CD14-positive monocyte (primary cell): ENCODE measurements at regions not wholly inside any gene's neighbourhood (a gene's known extent, or its start where the extent isn't known, plus 50 kb on each side); places are given as distances from the start of the nearest gene placed in this dataset.

ENCODE experiments used
- DNase-seq, 3 donors: peaks; one replicate each; pipeline ENCODE4 v3.0.0-alpha.2; 2011 to 2022
- H2AFZ ChIP-seq: 2 replicates; pipeline ENCODE4 v1.6.0; 2012; ENCODE audit warnings: mild to moderate bottlenecking, low read depth, low read length, inconsistent platforms; ENCODE audit not compliant: insufficient read depth, poor library complexity, severe bottlenecking
- H3K27ac ChIP-seq, 2 donors: 1 replicate in 1 of 2; 2 replicates in 1 of 2; pipeline ENCODE4 v1.5.1; 2012 to 2013; ENCODE audit warnings: low read length in 2 of 2, control low read depth in 1 of 2, inconsistent platforms in 1 of 2, low read depth in 1 of 2, mild to moderate bottlenecking in 1 of 2
- H3K27me3 ChIP-seq, 2 donors: one replicate each; pipeline versions ENCODE4 v1.6.0 to v1.6.1; 2011 to 2013; ENCODE audit warnings: low read length in 2 of 2; ENCODE audit not compliant: control insufficient read depth in 2 of 2, insufficient read depth in 2 of 2
- H3K36me3 ChIP-seq, 2 donors: replicated peaks in 1 of 2; 1 replicate in 1 of 2; 2 replicates in 1 of 2; pipeline versions ENCODE4 v1.5.1 to v1.6.1; 2012 to 2013; ENCODE audit warnings: low read length in 2 of 2, control low read depth in 1 of 2, inconsistent platforms in 1 of 2, mild to moderate bottlenecking in 1 of 2; ENCODE audit not compliant: insufficient read depth in 2 of 2, control insufficient read depth in 1 of 2
- H3K4me1 ChIP-seq, 2 donors: 1 replicate in 1 of 2; 2 replicates in 1 of 2; pipeline versions ENCODE4 v1.5.1 to v1.6.1; 2012 to 2013; ENCODE audit warnings: low read length in 2 of 2, control low read depth in 1 of 2, inconsistent platforms in 1 of 2, mild to moderate bottlenecking in 1 of 2, moderate library complexity in 1 of 2; ENCODE audit not compliant: insufficient read depth in 2 of 2, control insufficient read depth in 1 of 2
- H3K4me2 ChIP-seq: replicated peaks from 2 replicates; pipeline ENCODE3; 2012; ENCODE audit warnings: low read length, moderate library complexity, mild to moderate bottlenecking; ENCODE audit not compliant: poor library complexity, severe bottlenecking; ENCODE audit errors: extremely low read depth
- H3K4me3 ChIP-seq, 3 experiments: fragments of 200-600 bp in 1 of 3; sonication (generic) in 1 of 3; replicated peaks in 1 of 3; 1 replicate in 2 of 3; 2 replicates in 1 of 3; pipeline ENCODE4 v1.5.1; 2011 to 2013; ENCODE audit warnings: low read length in 3 of 3, mild to moderate bottlenecking in 3 of 3, control low read depth in 2 of 3, low read depth in 2 of 3, inconsistent platforms in 1 of 3, moderate library complexity in 1 of 3
- H3K79me2 ChIP-seq: 2 replicates; pipeline ENCODE4 v1.6.0; 2012; ENCODE audit warnings: mild to moderate bottlenecking, control low read depth, inconsistent platforms, low read length, moderate library complexity; ENCODE audit not compliant: insufficient read depth
- H3K9ac ChIP-seq: 2 replicates; pipeline ENCODE4 v1.6.0; 2017; ENCODE audit warnings: low read length, mild to moderate bottlenecking; ENCODE audit not compliant: insufficient read depth, poor library complexity, severe bottlenecking
- H3K9me3 ChIP-seq, 2 donors: replicated peaks in 1 of 2; 1 replicate in 1 of 2; 2 replicates in 1 of 2; pipeline versions ENCODE4 v1.5.1 to v1.6.1; 2012 to 2013; ENCODE audit warnings: low read length in 2 of 2, control low read depth in 1 of 2; ENCODE audit not compliant: control insufficient read depth in 1 of 2, insufficient read depth in 1 of 2
- H4K20me1 ChIP-seq: 2 replicates; pipeline ENCODE4 v1.6.0; 2012; ENCODE audit warnings: mild to moderate bottlenecking, low read length, control low read depth, moderate library complexity; ENCODE audit not compliant: insufficient read depth
- H3K27ac Mint-ChIP-seq, 7 donors: one replicate each; pipeline ENCODE4 v1.8.0; 2020; ENCODE audit warnings: mild to moderate bottlenecking in 7 of 7, mixed read lengths in 7 of 7, moderate library complexity in 6 of 7, inconsistent platforms in 2 of 7
- H3K27me3 Mint-ChIP-seq, 3 donors: one replicate each; pipeline ENCODE4 v1.8.0; 2021 to 2022; ENCODE audit warnings: low read depth in 3 of 3, mild to moderate bottlenecking in 3 of 3, mixed read lengths in 3 of 3, moderate library complexity in 3 of 3, inconsistent platforms in 1 of 3
- H3K36me3 Mint-ChIP-seq, 2 donors: one replicate each; pipeline ENCODE4 v1.8.0; 2020; ENCODE audit warnings: mixed read lengths in 2 of 2, inconsistent platforms in 1 of 2, mild to moderate bottlenecking in 1 of 2
- H3K4me1 Mint-ChIP-seq: one replicate; pipeline ENCODE4 v1.8.0; 2020; ENCODE audit warnings: mild to moderate bottlenecking, mixed read lengths
- H3K4me3 Mint-ChIP-seq, 2 donors: one replicate each; pipeline ENCODE4 v1.8.0; 2020; ENCODE audit warnings: mild to moderate bottlenecking in 2 of 2, mixed read lengths in 2 of 2, moderate library complexity in 1 of 2
- H3K9me3 Mint-ChIP-seq, 7 donors: one replicate each; pipeline ENCODE4 v1.8.0; 2020 to 2022; ENCODE audit warnings: mixed read lengths in 7 of 7, mild to moderate bottlenecking in 6 of 7, moderate library complexity in 6 of 7, inconsistent platforms in 2 of 7
- CTCF ChIP-seq: fragments of 200-600 bp; IDR thresholded peaks from one replicate; pipeline ENCODE4 v1.8.0; 2022; ENCODE audit warnings: antibody characterized with exemption, mild to moderate bottlenecking
- WGBS: methylation state at CpG from one replicate; pipeline ENCODE4 v1.1.5; 2013; ENCODE audit warnings: missing lambda C conversion rate; ENCODE audit not compliant: insufficient coverage; 5-methylcytosine and 5-hydroxymethylcytosine counted together
- intact Hi-C, 2 donors: fragments of 100-400 bp; cut with micrococcal nuclease; formaldehyde crosslinking; loops; one replicate each; pipeline versions ENCODE4 v1.15.0 to v1.15.1; 2023

DNA sequence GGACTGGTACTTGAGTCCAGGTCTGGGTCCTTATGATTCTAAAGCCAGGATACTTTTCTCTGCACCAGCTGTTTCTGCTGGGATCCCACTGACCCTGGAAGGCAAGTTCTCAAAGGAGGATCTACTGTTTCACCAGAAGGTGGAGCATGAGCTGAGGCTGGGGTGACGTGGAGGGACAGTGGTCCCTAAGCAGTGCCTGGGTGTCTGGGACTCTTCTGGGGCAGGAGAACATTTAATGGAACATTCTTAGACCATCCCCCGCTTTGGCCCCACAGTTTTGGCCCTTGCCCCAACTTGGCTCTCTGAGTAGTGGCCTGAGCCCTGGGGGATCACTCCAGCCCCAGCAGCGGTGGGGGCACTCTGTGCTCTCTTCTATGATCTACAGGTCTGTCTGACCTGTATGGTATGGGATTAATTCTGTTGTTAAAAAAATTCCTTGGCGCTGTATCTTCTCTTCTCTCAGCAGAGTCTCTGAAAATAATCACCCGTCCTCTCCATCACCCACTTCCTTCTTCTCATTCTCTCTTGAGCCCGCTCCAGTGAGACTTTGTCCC, 60.3 kb upstream of the CSF3R start:
- no peak for TF ChIP-seq CTCF
- H3K79me2 ChIP-seq = no peaks in the 10 kb centered on the region

DNA sequence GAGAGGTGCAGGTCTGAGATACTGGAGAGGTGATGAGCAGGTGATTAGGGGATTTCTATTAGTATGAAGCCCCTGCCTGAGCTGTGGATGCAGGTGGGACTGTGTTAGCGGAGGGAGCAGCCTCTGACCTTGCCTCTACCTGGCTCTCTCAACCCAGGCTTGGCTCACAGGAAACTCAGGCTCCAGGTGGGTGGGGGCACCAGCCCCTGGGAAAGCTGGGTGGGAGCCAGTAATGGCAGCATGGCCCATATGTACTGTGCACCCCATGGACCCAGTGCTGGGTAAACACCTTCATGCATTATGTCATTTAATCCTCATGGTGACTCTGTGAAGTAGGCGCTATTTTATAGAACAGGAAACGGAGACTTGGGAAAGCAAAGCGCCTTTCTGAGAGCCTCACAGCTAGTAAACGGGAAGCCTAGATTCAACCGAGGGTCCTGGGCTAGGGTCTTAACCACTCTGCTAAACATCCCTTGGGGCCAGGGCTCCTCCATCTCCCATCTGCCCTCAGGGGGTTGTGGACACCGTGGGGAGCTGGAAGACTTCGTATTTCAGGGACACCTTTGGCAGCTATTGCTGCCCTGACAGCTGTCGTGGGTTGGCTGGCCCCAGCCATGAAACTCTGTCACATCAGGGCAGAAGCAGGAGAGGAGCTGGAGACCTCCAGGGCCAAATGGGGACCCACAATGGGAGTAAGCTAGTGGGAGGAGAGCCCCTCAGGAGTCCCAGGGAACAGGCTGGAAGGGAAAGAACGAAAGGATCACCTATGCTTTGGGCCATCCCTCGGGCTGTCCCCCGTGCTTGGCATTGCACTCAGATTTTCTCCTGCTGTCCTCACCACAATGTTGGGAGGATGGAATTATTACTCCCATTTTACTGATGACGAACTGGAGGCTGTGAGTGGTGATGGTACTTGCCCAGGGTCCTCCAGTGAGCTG, 59.6 kb upstream of the CSF3R start:
- Mint-ChIP-seq H3K27me3 (peaks cover 3 to 6% (median 4%) of the 10 kb centered on the region in 3 donors), H3K36me3 (no peaks in the 10 kb centered on the region), H3K27ac (no peak overlapping the region), H3K4me3 (no peak overlapping the region), H3K4me1 (peaks cover 10% of the 10 kb centered on the region), H3K9me3 (peaks cover 0 to 4% (median 0%) of the 10 kb centered on the region in 7 donors)
- TF ChIP-seq CTCF = no peak
- Histone ChIP-seq H3K27ac (no peak overlapping the region), H3K4me3 (no peak overlapping the region), H3K4me2 (no peak overlapping the region), H4K20me1 (no peaks in the 10 kb centered on the region), H3K9ac (no peak overlapping the region), H3K9me3 (no peaks in the 10 kb centered on the region), H3K4me1 (no peaks in the 10 kb centered on the region), H3K79me2 (no peaks in the 10 kb centered on the region), H2AFZ (no peak overlapping the region), H3K27me3 (peaks cover 0 to 2% of the 10 kb centered on the region in 2 donors), H3K36me3 (no peaks in the 10 kb centered on the region)
- no peak for DNase-seq
- 31% methylated on average over 7 of the region's 13 CpGs for WGBS
- intact Hi-C loops = no loop called here

More for the DNA sequence above, 60.3 kb upstream of the CSF3R start:
- intact Hi-C loops = no loop called here
- Mint-ChIP-seq H3K4me3 (no peak overlapping the region), H3K27ac (no peak overlapping the region), H3K36me3 (no peaks in the 10 kb centered on the region), H3K9me3 (peaks cover 0 to 4% (median 0%) of the 10 kb centered on the region in 7 donors), H3K4me1 (peaks cover 10% of the 10 kb centered on the region), H3K27me3 (peaks cover under 1 to 6% (median 3%) of the 10 kb centered on the region in 3 donors)
- Histone ChIP-seq H2AFZ (no peak overlapping the region), H3K4me3 (no peak overlapping the region), H3K27me3 (peaks cover 0 to 2% of the 10 kb centered on the region in 2 donors), H3K9ac (no peak overlapping the region), H3K4me2 (no peak overlapping the region), H3K9me3 (no peaks in the 10 kb centered on the region), H3K36me3 (no peaks in the 10 kb centered on the region), H3K4me1 (no peaks in the 10 kb centered on the region), H4K20me1 (no peaks in the 10 kb centered on the region), H3K27ac (no peak overlapping the region)
- no peak for DNase-seq
- 62% methylated on average over 3 of the region's 6 CpGs for WGBS
